ENCODE measurements at regions not wholly inside any gene's neighbourhood (a gene's known extent, or its start where the extent isn't known, plus 50 kb on each side); places are given as distances from the start of the nearest gene placed in this dataset.

GRCh38 chr4:57410331-57411052, 300.3 kb upstream of the IGFBP7 start:
- Histone ChIP-seq H3K4me2 (ENCODE audit: insufficient read depth, low read length) (no peak overlapping the region), H3K27me3 (ENCODE audit: control insufficient read depth in 2 of 2, insufficient read depth in 2 of 2, low read length in 2 of 2) (peaks cover 0 to 1% of the 10 kb centered on the region in 2 experiments), H3K9ac (replicated peaks; ENCODE audit: extremely low read depth, insufficient read depth, low read length) (no peak overlapping the region), H3K9me1 (replicated peaks; ENCODE audit: control insufficient read depth, extremely low read depth, insufficient read depth, low read length) (no peaks in the 10 kb centered on the region), H3K4me1 (ENCODE audit: control insufficient read depth, extremely low read depth, insufficient read depth, low read length) (no peaks in the 10 kb centered on the region), H3K9me3 (replicated peaks; ENCODE audit: control insufficient read depth, insufficient read depth, low read length) (no peaks in the 10 kb centered on the region), H4K20me1 (replicated peaks; ENCODE audit: control insufficient read depth, extremely low read depth, insufficient read depth, low read length) (no peaks in the 10 kb centered on the region), H3K4me3 (replicated peaks in 1 of 3; ENCODE audit: insufficient read depth in 1 of 3, low read depth in 1 of 3, low read length in 3 of 3) (no peak overlapping the region), H3K27ac (ENCODE audit: insufficient read depth, low read depth, low read length) (no peak overlapping the region), H3K36me3 (ENCODE audit: control insufficient read depth in 2 of 2, extremely low read depth in 1 of 2, insufficient read depth in 2 of 2, low read length in 2 of 2) (no peaks in the 10 kb centered on the region), H2AFZ (ENCODE audit: low read depth, low read length) (no peak overlapping the region), H3K79me2 (ENCODE audit: control insufficient read depth, insufficient read depth, low read length) (no peaks in the 10 kb centered on the region)
- POLR2A ChIA-PET, result no interaction called here
- TF ChIP-seq POLR2AphosphoS5 (IDR thresholded peaks at IDR 0.05; ENCODE audit: insufficient read depth, low read depth, low read length) (no peak), JUN (IDR thresholded peaks at IDR 0.05; ENCODE audit: borderline replicate concordance, insufficient read depth, insufficient read length, low read depth) (no peak), GATA2 (IDR thresholded peaks at IDR 0.05; ENCODE audit: insufficient read depth, insufficient read length, low read depth, low read length) (no peak), CTCF (IDR thresholded peaks at IDR 0.05; ENCODE audit: extremely low read depth in 1 of 2, insufficient read depth in 1 of 2, low read depth in 1 of 2, low read length in 2 of 2) (no peak), MYC (IDR thresholded peaks at IDR 0.05; ENCODE audit: low read depth, low read length) (no peak), POLR2A (IDR thresholded peaks at IDR 0.05; ENCODE audit: low read depth, low read length) (no peak), FOS (IDR thresholded peaks at IDR 0.05; ENCODE audit: borderline replicate concordance, insufficient read depth, low read length) (no peak), MAX (IDR thresholded peaks at IDR 0.05; ENCODE audit: insufficient read depth, insufficient read length) (no peak), EZH2 (IDR thresholded peaks at IDR 0.05; ENCODE audit: borderline replicate concordance, low read depth, low read length, severe bottlenecking) (no peak)
- DNase-seq (ENCODE audit: low read depth, low spot score), result no peak
- BruUV-seq (replicated peaks), result no TSS peak
- CTCF ChIA-PET, result no interaction called here
- no peak for FAIRE-seq
- dilution Hi-C loops (cut with MboI; ENCODE audit: extremely low pct_ligation_motif_present, low sequenced_read_pairs), result no loop called here
- intact Hi-C loops (cut with micrococcal nuclease), result no loop called here

All from endothelial cell of umbilical vein (primary cell).